ENCODE measurements at regions not wholly inside any gene's neighbourhood (a gene's known extent, or its start where the extent isn't known, plus 50 kb on each side); places are given as distances from the start of the nearest gene placed in this dataset.
"Not testable (repeated sequence)": the region's sequence is repeated elsewhere in the genome, so short reads cannot be mapped to it uniquely, and the experiment has no call there.

GRCh38 chr4:115454228-115454627 is 340.8 kb upstream of the NDST4 start:
- no peak overlapping the region for H3K4me3 ChIP-seq
- H3K9me3 ChIP-seq (replicated peaks): peaks cover 19% of the 10 kb centered on the region
- DNase-seq: no peak
- H3K36me3 ChIP-seq: no peaks in the 10 kb centered on the region
- H3K4me1 ChIP-seq: no peaks in the 10 kb centered on the region
- H3K27ac ChIP-seq (replicated peaks): no peak overlapping the region
- TF ChIP-seq CTCF (IDR thresholded peaks at IDR 0.05; ENCODE audit: borderline replicate concordance): no peak
- no peaks in the 10 kb centered on the region for H3K27me3 ChIP-seq (ENCODE audit: low read depth)
- intact Hi-C loops (cut with micrococcal nuclease): no loop called here

GRCh38 chr4:115453416-115453815 is 340.0 kb upstream of the NDST4 start:
- intact Hi-C loops (cut with micrococcal nuclease): no loop called here
- no peak for TF ChIP-seq CTCF (IDR thresholded peaks at IDR 0.05; ENCODE audit: borderline replicate concordance)
- no peak overlapping the region for H3K27ac ChIP-seq (replicated peaks)
- peaks cover 13% of the 10 kb centered on the region for H3K9me3 ChIP-seq (replicated peaks)
- no peak for DNase-seq
- H3K27me3 ChIP-seq (ENCODE audit: low read depth): no peaks in the 10 kb centered on the region
- no peaks in the 10 kb centered on the region for H3K4me1 ChIP-seq
- H3K36me3 ChIP-seq: no peaks in the 10 kb centered on the region
- H3K4me3 ChIP-seq: no peak overlapping the region

- H3K9me3 ChIP-seq (replicated peaks); H3K36me3 ChIP-seq; H3K27ac ChIP-seq (replicated peaks); DNase-seq; H3K27me3 ChIP-seq (ENCODE audit: low read depth); H3K4me3 ChIP-seq; H3K4me1 ChIP-seq; intact Hi-C loops (cut with micrococcal nuclease): not testable (repeated sequence)
These were observed 338.8 kb upstream of the NDST4 start for GRCh38 chr4:115452229-115452628.

- TF ChIP-seq CTCF (IDR thresholded peaks at IDR 0.05; ENCODE audit: borderline replicate concordance): no peak
- no peak overlapping the region for H3K4me3 ChIP-seq
- no peaks in the 10 kb centered on the region for H3K4me1 ChIP-seq
- peaks cover 9% of the 10 kb centered on the region for H3K9me3 ChIP-seq (replicated peaks)
- H3K27me3 ChIP-seq (ENCODE audit: low read depth): no peaks in the 10 kb centered on the region
- DNase-seq: no peak
- no peak overlapping the region for H3K27ac ChIP-seq (replicated peaks)
- H3K36me3 ChIP-seq: no peaks in the 10 kb centered on the region
- intact Hi-C loops (cut with micrococcal nuclease): no loop called here
These were observed 324.3 kb upstream of the NDST4 start for GRCh38 chr4:115437739-115438138.

GRCh38 chr4:115433491-115433890 is 320.1 kb upstream of the NDST4 start:
- no peaks in the 10 kb centered on the region for H3K9me3 ChIP-seq (replicated peaks)
- no peak overlapping the region for H3K27ac ChIP-seq (replicated peaks)
- no peak for TF ChIP-seq CTCF (IDR thresholded peaks at IDR 0.05; ENCODE audit: borderline replicate concordance)
- intact Hi-C loops (cut with micrococcal nuclease): no loop called here
- H3K4me3 ChIP-seq: no peak overlapping the region
- no peaks in the 10 kb centered on the region for H3K27me3 ChIP-seq (ENCODE audit: low read depth)
- H3K4me1 ChIP-seq: no peaks in the 10 kb centered on the region
- H3K36me3 ChIP-seq: no peaks in the 10 kb centered on the region
- no peak for DNase-seq

GRCh38 chr4:115430024-115430423 is 316.6 kb upstream of the NDST4 start:
- H3K27me3 ChIP-seq (ENCODE audit: low read depth): no peaks in the 10 kb centered on the region
- intact Hi-C loops (cut with micrococcal nuclease): no loop called here
- H3K4me3 ChIP-seq: no peak overlapping the region
- no peaks in the 10 kb centered on the region for H3K9me3 ChIP-seq (replicated peaks)
- no peak for DNase-seq
- H3K27ac ChIP-seq (replicated peaks): no peak overlapping the region
- TF ChIP-seq CTCF (IDR thresholded peaks at IDR 0.05; ENCODE audit: borderline replicate concordance): no peak
- H3K4me1 ChIP-seq: no peaks in the 10 kb centered on the region
- no peaks in the 10 kb centered on the region for H3K36me3 ChIP-seq

Data from left ventricle myocardium inferior (tissue), 1 donor.